ENCODE measurements at regions not wholly inside any gene's neighbourhood (a gene's known extent, or its start where the extent isn't known, plus 50 kb on each side); places are given as distances from the start of the nearest gene placed in this dataset.
"Not testable (repeated sequence)": the region's sequence is repeated elsewhere in the genome, so short reads cannot be mapped to it uniquely, and the experiment has no call there.

DNA sequence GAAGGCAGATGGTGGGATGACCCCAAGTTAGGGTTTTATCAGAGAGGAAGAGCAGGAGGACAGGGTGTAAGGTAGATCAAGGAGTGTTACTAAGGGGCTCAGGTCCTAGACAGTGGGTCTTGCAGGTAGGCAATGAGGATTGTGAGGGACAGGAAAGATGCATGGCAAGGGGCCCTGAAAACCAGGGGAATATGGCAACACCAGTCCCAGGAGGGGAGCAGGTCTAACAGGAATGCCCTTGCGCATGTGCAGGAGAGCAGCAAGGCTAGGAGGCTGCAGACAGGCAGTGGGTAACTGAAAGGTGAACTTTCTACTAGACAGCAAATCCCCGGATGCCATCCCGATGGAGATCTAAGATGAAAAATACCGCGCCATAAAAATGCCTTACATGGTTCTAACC lies 211.3 kb downstream of the ALG10 start:
- Histone ChIP-seq H3K36me3 (ENCODE audit: control insufficient read depth, insufficient read depth, low read length) (no peaks in the 10 kb centered on the region), H3K27me3 (ENCODE audit: control insufficient read depth, insufficient read depth, low read length) (no peaks in the 10 kb centered on the region), H3K9ac (ENCODE audit: low read depth, low read length) (no peak overlapping the region), H3K9me3 (ENCODE audit: control insufficient read depth, insufficient read depth, low read length) (peaks cover 6% of the 10 kb centered on the region), H3K4me1 (ENCODE audit: control insufficient read depth, insufficient read depth, low read length) (no peaks in the 10 kb centered on the region), H3K4me3 (ENCODE audit: low read depth, low read length) (no peak overlapping the region)

DNA sequence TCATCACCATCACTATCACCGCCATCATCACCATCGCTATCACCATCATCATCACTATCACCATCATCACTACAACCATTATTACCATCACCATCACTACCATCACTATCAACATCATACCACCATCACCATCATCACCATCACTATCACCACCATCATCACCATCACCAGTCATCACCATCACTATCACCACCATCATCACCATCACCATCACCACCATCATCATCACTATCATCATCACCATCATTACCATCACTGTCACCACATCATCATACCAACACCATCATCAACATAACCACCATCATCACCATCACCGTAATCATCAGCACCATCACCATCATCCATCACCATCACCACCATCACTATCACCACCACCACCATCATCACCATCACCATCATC lies 213.8 kb downstream of the ALG10 start:
- H3K4me3 ChIP-seq (ENCODE audit: low read depth, low read length), result no peak overlapping the region
- H3K27me3 ChIP-seq (ENCODE audit: control insufficient read depth, insufficient read depth, low read length), result no peaks in the 10 kb centered on the region
- H3K36me3 ChIP-seq (ENCODE audit: control insufficient read depth, insufficient read depth, low read length), result no peaks in the 10 kb centered on the region
- H3K9me3 ChIP-seq (ENCODE audit: control insufficient read depth, insufficient read depth, low read length), result peaks cover 6% of the 10 kb centered on the region
- H3K4me1 ChIP-seq (ENCODE audit: control insufficient read depth, insufficient read depth, low read length), result no peaks in the 10 kb centered on the region
- H3K9ac ChIP-seq (ENCODE audit: low read depth, low read length), result no peak overlapping the region

DNA sequence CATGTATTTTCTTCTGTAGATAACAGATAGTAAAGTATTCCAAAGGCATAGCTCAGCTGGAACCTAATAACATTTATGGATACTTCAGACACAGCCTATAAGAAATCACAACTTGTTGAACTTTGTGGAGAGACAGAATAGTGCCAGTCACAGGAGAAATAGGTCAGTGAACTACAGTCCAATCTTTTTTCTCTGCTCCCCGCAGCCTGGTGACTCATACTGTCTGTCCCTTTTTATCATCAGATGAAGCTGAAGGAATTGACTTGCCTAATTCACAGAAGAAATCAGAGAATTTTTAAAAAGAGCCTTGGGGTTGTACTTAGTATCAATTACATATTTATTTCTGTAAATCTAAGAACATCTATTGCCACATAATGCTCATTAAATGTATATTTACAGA lies 222.3 kb downstream of the ALG10 start:
- Histone ChIP-seq H3K27me3 (ENCODE audit: control insufficient read depth, insufficient read depth, low read length) (no peaks in the 10 kb centered on the region), H3K4me1 (ENCODE audit: control insufficient read depth, insufficient read depth, low read length) (no peaks in the 10 kb centered on the region), H3K36me3 (ENCODE audit: control insufficient read depth, insufficient read depth, low read length) (no peaks in the 10 kb centered on the region), H3K9me3 (ENCODE audit: control insufficient read depth, insufficient read depth, low read length) (no peaks in the 10 kb centered on the region), H3K4me3 (ENCODE audit: low read depth, low read length) (no peak overlapping the region), H3K9ac (ENCODE audit: low read depth, low read length) (no peak overlapping the region)

DNA sequence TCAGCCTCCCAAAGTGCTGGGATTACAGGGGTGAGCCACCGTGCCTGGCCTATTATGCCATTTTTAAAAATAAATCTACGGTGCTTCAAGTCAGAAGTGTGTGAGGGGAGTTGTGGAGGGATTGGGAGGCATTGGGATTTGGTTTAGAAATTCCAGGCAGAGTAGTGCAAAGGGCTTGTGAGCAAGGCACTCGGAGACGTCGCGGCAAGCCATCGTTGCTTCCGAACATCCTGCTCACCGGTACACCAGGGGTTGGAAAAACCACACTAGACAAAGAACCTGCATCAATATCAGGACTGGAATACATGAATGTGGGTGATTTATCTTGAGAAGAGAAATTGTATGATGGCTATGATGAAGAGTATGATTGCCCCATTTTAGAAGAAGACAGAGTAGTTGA lies 227.0 kb downstream of the ALG10 start:
- H3K27me3 ChIP-seq (ENCODE audit: control insufficient read depth, insufficient read depth, low read length), result no peaks in the 10 kb centered on the region
- H3K4me3 ChIP-seq (ENCODE audit: low read depth, low read length), result no peak overlapping the region
- no peaks in the 10 kb centered on the region for H3K36me3 ChIP-seq (ENCODE audit: control insufficient read depth, insufficient read depth, low read length)
- H3K9me3 ChIP-seq (ENCODE audit: control insufficient read depth, insufficient read depth, low read length), result no peaks in the 10 kb centered on the region
- no peak overlapping the region for H3K9ac ChIP-seq (ENCODE audit: low read depth, low read length)
- no peaks in the 10 kb centered on the region for H3K4me1 ChIP-seq (ENCODE audit: control insufficient read depth, insufficient read depth, low read length)

DNA sequence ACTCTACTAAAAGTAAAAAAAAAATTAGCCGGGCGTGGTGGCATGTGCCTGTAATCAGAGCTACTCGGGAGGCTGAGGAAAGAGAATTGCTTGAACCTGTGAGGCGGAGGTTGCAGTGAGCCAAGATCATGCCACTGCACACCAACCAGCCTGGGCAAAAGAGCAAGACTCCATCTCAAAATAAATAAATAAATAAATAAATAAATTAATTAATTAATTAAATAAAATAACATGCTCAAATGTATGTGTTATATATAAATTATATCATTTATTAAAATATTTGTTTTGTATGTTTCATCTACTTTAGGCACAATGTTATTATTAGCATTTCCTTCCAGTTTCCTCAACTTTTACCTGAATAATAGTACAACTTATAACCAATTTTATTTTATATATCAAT lies 229.6 kb downstream of the ALG10 start:
- not testable (repeated sequence) for H3K27me3 ChIP-seq (ENCODE audit: control insufficient read depth, insufficient read depth, low read length); H3K36me3 ChIP-seq (ENCODE audit: control insufficient read depth, insufficient read depth, low read length); H3K4me1 ChIP-seq (ENCODE audit: control insufficient read depth, insufficient read depth, low read length); H3K9ac ChIP-seq (ENCODE audit: low read depth, low read length); H3K4me3 ChIP-seq (ENCODE audit: low read depth, low read length); H3K9me3 ChIP-seq (ENCODE audit: control insufficient read depth, insufficient read depth, low read length)

DNA sequence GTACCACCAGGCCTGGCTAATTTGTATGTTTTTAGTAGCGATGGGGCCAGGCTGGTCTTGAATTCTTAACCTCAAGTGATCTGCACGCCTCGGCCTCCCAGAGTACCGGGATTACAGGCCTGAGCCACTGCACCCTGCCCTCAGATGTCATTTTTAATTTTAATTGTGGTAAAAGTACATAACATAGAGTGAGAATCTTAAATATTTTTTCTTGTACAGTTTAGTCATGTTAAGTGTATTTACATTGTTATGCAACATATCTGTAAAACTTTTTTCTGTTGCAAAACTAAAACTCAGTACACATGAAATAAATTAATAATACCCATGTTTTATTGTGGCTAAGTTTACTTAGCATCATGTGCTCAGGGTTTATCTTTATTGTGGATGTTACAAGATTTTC lies 231.4 kb downstream of the ALG10 start:
- no peaks in the 10 kb centered on the region for H3K36me3 ChIP-seq (ENCODE audit: control insufficient read depth, insufficient read depth, low read length)
- no peak overlapping the region for H3K9ac ChIP-seq (ENCODE audit: low read depth, low read length)
- no peak overlapping the region for H3K4me3 ChIP-seq (ENCODE audit: low read depth, low read length)
- H3K4me1 ChIP-seq (ENCODE audit: control insufficient read depth, insufficient read depth, low read length), result no peaks in the 10 kb centered on the region
- H3K9me3 ChIP-seq (ENCODE audit: control insufficient read depth, insufficient read depth, low read length), result no peaks in the 10 kb centered on the region
- no peaks in the 10 kb centered on the region for H3K27me3 ChIP-seq (ENCODE audit: control insufficient read depth, insufficient read depth, low read length)

DNA sequence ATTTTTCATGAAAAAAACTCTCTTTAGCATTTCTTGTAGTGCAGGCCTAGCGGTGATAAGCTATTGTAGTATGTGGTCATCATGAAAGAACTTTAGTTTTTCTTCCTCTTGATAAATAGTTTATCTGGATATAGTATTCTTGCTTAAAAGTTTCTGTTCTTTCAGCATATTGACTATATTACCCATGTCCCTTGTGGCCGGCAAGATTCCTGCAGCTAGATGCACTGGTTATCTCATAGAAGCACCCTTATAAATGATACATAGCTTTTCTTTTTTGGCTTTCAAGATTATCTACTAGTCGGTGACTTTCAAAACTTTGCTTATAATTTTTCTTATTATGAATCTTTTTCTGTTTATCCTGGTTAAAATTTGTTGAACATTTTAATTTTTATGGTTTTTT lies 234.8 kb downstream of the ALG10 start:
- Histone ChIP-seq H3K4me1 (ENCODE audit: control insufficient read depth, insufficient read depth, low read length) (no peaks in the 10 kb centered on the region), H3K9ac (ENCODE audit: low read depth, low read length) (no peak overlapping the region), H3K36me3 (ENCODE audit: control insufficient read depth, insufficient read depth, low read length) (no peaks in the 10 kb centered on the region), H3K4me3 (ENCODE audit: low read depth, low read length) (no peak overlapping the region), H3K9me3 (ENCODE audit: control insufficient read depth, insufficient read depth, low read length) (no peaks in the 10 kb centered on the region), H3K27me3 (ENCODE audit: control insufficient read depth, insufficient read depth, low read length) (no peaks in the 10 kb centered on the region)

DNA sequence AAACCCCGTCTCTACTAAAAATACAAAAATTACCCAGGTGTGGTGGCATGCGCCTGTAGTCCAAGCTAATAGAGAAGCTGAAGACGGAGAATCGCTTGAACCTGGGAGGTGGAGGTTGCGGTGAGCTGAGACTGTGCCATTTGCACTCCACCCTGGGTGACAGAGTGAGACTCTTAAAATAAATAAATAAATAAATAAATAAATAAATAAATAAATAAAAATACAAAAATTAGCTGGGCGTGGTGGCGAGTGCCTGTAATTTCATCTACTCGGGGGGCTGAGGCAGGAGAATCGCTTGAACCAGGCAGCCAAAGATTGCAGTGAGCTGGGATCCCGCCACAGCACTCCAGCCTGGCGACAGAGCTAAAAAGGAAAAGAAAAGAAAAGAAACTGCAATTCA lies 239.8 kb downstream of the ALG10 start:
- H3K36me3 ChIP-seq (ENCODE audit: control insufficient read depth, insufficient read depth, low read length); H3K4me1 ChIP-seq (ENCODE audit: control insufficient read depth, insufficient read depth, low read length); H3K9me3 ChIP-seq (ENCODE audit: control insufficient read depth, insufficient read depth, low read length); H3K4me3 ChIP-seq (ENCODE audit: low read depth, low read length); H3K27me3 ChIP-seq (ENCODE audit: control insufficient read depth, insufficient read depth, low read length); H3K9ac ChIP-seq (ENCODE audit: low read depth, low read length): not testable (repeated sequence)

DNA sequence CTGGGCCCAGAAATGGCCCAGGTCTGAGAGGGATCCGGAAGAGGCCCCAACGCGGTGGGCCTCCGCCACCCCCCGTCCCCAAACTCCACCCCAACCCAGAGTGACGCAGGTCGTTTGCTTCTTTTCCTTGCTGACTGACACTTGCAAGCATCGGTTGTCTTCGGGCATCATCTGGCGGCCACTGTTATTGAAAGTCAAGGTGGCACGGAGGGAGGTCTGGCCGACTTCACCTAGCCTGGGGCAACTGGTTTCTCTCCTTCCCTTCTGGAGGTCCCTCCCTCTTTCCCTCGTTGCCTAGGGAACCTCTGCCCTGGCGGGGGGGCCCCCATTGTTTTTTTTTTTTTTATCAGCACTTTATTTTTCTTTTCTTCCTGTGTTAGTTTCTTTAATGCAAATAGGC lies 241.8 kb downstream of the ALG10 start:
- Histone ChIP-seq H3K9me3 (ENCODE audit: control insufficient read depth, insufficient read depth, low read length) (no peaks in the 10 kb centered on the region), H3K9ac (ENCODE audit: low read depth, low read length) (no peak overlapping the region)

DNA sequence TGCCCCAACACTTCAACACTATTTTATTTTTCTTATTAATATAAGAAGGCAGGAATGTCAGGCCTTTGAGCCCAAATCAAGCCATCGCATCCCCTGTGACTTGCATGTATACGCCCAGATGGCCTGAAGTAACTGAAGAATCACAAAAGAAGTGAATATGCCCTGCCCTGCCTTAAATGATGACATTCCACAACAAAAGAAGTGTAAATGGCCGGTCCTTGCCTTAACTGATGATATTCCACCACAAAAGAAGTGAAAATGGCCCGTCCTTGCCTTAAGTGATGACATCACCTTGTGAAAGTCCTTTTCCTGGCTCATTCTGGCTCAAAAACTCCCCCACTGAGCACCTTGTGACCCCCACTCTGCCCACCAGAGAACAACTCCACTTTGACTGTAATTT lies 251.4 kb downstream of the ALG10 start:
- not testable (repeated sequence) for H3K9ac ChIP-seq (ENCODE audit: low read depth, low read length); H3K4me1 ChIP-seq (ENCODE audit: control insufficient read depth, insufficient read depth, low read length); H3K36me3 ChIP-seq (ENCODE audit: control insufficient read depth, insufficient read depth, low read length); H3K4me3 ChIP-seq (ENCODE audit: low read depth, low read length); H3K27me3 ChIP-seq (ENCODE audit: control insufficient read depth, insufficient read depth, low read length); H3K9me3 ChIP-seq (ENCODE audit: control insufficient read depth, insufficient read depth, low read length)

More for the DNA sequence above, 241.8 kb downstream of the ALG10 start:
- no peaks in the 10 kb centered on the region for H3K27me3 ChIP-seq (ENCODE audit: control insufficient read depth, insufficient read depth, low read length)
- no peak overlapping the region for H3K4me3 ChIP-seq (ENCODE audit: low read depth, low read length)
- no peaks in the 10 kb centered on the region for H3K4me1 ChIP-seq (ENCODE audit: control insufficient read depth, insufficient read depth, low read length)
- H3K36me3 ChIP-seq (ENCODE audit: control insufficient read depth, insufficient read depth, low read length), result no peaks in the 10 kb centered on the region

DNA sequence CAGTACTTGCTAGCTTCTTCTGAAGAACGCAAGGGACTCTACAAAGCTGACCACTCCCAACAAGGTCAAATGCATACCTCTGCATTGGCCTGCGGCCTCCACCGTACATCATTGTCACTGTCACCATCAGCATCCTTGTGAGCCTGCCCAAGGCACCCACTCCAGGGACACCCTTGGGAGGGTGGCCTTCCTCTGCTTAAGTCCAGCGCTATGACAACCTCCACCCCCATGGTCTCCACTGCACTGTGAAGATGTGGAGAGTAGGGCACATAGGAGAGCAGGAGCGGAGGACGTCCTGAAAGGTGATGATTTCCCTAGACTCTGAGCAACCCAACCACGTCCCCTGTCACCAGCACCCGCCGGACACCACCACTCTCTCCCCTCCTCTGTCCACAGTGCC lies 252.8 kb downstream of the ALG10 start:
- no peak overlapping the region for H3K4me3 ChIP-seq (ENCODE audit: low read depth, low read length)
- no peaks in the 10 kb centered on the region for H3K36me3 ChIP-seq (ENCODE audit: control insufficient read depth, insufficient read depth, low read length)
- peaks cover 5% of the 10 kb centered on the region for H3K9me3 ChIP-seq (ENCODE audit: control insufficient read depth, insufficient read depth, low read length)
- no peaks in the 10 kb centered on the region for H3K27me3 ChIP-seq (ENCODE audit: control insufficient read depth, insufficient read depth, low read length)
- no peak overlapping the region for H3K9ac ChIP-seq (ENCODE audit: low read depth, low read length)
- H3K4me1 ChIP-seq (ENCODE audit: control insufficient read depth, insufficient read depth, low read length), result peaks cover 7% of the 10 kb centered on the region

DNA sequence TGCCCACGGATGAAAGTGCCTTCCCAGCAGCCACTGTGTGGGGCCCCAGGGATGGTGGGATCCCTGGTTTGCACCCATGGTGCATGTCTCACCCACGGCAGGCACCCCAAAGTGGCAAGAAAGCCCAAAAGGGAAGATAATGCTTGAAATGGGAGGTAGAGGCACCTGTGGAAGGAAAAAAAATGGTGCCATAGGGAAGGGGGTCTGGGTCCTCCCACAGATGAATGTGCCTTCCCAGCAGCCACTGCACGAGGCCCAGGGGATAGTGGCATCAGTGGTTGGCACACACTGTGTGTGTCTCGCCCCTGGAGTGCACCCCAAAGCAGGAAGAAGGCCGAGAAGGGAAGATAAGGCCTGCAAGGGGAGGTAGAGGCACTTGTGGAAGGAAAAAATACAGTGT lies 264.2 kb downstream of the ALG10 start:
- no peaks in the 10 kb centered on the region for H3K27me3 ChIP-seq (ENCODE audit: control insufficient read depth, insufficient read depth, low read length)
- no peaks in the 10 kb centered on the region for H3K36me3 ChIP-seq (ENCODE audit: control insufficient read depth, insufficient read depth, low read length)
- H3K9me3 ChIP-seq (ENCODE audit: control insufficient read depth, insufficient read depth, low read length), result peaks cover 25% of the 10 kb centered on the region
- no peak overlapping the region for H3K4me3 ChIP-seq (ENCODE audit: low read depth, low read length)
- no peaks in the 10 kb centered on the region for H3K4me1 ChIP-seq (ENCODE audit: control insufficient read depth, insufficient read depth, low read length)
- no peak overlapping the region for H3K9ac ChIP-seq (ENCODE audit: low read depth, low read length)

DNA sequence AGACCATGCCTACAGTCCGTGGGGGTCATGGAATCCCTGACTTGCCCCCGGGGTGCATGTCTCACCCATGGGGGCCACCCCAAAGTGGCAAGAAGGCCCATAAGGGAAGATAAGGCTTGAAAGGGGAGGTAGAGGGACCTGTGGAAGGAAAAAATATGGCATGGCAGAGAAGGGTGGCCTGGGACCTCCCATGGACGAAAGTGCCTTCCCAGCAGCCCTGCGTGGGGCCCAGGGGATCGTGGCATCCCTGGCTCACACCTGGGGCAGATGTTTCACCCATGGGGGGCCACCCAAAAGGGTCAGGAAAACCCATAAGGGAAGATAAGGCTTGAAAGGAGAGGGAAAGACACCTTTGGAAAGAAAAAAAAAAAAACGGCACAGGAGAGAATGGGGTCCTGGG lies 264.6 kb downstream of the ALG10 start:
- Histone ChIP-seq H3K27me3 (ENCODE audit: control insufficient read depth, insufficient read depth, low read length) (no peaks in the 10 kb centered on the region), H3K9me3 (ENCODE audit: control insufficient read depth, insufficient read depth, low read length) (peaks cover 25% of the 10 kb centered on the region), H3K4me1 (ENCODE audit: control insufficient read depth, insufficient read depth, low read length) (no peaks in the 10 kb centered on the region), H3K9ac (ENCODE audit: low read depth, low read length) (no peak overlapping the region), H3K4me3 (ENCODE audit: low read depth, low read length) (no peak overlapping the region), H3K36me3 (ENCODE audit: control insufficient read depth, insufficient read depth, low read length) (no peaks in the 10 kb centered on the region)

Data from iPS-15b (cell line).